Chondrocyte (in vitro differentiated cells): ENCODE measurements at regions not wholly inside any gene's neighbourhood (a gene's known extent, or its start where the extent isn't known, plus 50 kb on each side); places are given as distances from the start of the nearest gene placed in this dataset.

Experiments
- DNase-seq: peaks from one replicate; pipeline ENCODE4 v3.0.0; 2021; ENCODE audit warnings: mixed read lengths, low spot score
- H3K27ac Mint-ChIP-seq: one replicate; pipeline ENCODE4 v1.8.0; 2021; ENCODE audit warnings: mild to moderate bottlenecking, moderate library complexity, mixed read lengths; ENCODE audit not compliant: unreplicated experiment
- H3K27me3 Mint-ChIP-seq: 2 replicates; pipeline ENCODE4 v1.8.0; 2021; ENCODE audit warnings: low read depth, mixed read lengths
- H3K36me3 Mint-ChIP-seq: 2 replicates; pipeline ENCODE4 v1.8.0; 2021; ENCODE audit warnings: low read depth, mixed read lengths
- H3K4me1 Mint-ChIP-seq: 2 replicates; pipeline ENCODE4 v1.8.0; 2021; ENCODE audit warnings: low read depth, mild to moderate bottlenecking, mixed read lengths
- H3K4me3 Mint-ChIP-seq: one replicate; pipeline ENCODE4 v1.8.0; 2021; ENCODE audit warnings: mild to moderate bottlenecking, moderate library complexity, mixed read lengths; ENCODE audit not compliant: unreplicated experiment
- H3K9me3 Mint-ChIP-seq: 2 replicates; pipeline ENCODE4 v1.8.0; 2021; ENCODE audit warnings: low read depth, mixed read lengths
- TF ChIP-seq, protein P1 (sequence below): fragments of 200-600 bp; sonication (generic); IDR thresholded peaks from 2 replicates; pipeline ENCODE4 v1.5.0; 2021; ENCODE audit warnings: antibody characterized with exemption, mild to moderate bottlenecking, moderate library complexity

DNA sequence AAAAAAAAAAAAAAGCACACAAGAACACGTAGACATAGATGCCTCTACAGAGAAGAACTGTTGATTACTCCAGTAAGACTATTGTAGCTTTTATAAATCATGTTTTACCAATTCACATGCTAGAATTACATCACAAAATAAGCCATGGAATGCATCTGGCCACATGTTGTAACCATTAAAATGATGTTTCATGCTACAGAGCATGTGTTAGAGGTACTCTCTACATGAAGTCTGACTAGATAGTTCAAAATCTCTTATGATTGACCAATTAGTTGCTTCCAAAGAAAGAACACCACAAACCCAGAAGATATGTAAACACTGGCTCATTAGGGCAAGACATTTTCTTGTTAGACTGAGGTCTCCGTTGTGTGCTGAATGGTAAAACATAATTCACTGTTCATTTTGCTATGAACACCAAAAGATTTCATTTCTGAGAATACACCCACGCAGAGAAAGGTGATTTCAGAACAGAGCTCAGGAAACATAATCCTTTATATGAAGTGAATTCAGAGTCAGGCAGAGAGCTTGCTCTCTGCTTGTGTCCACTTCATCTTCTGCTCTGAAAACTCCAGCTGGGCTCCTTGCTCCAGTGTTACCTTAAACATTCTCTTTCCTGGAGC, 411.4 kb upstream of the SOX9 start:
- Mint-ChIP-seq H3K27me3 (no peaks in the 10 kb centered on the region), H3K36me3 (no peaks in the 10 kb centered on the region), H3K4me1 (peaks cover 4% of the 10 kb centered on the region), H3K9me3 (no peaks in the 10 kb centered on the region), H3K27ac (no peak overlapping the region), H3K4me3 (no peak overlapping the region)
- no peak for DNase-seq
- TF ChIP-seq, protein P1, sequence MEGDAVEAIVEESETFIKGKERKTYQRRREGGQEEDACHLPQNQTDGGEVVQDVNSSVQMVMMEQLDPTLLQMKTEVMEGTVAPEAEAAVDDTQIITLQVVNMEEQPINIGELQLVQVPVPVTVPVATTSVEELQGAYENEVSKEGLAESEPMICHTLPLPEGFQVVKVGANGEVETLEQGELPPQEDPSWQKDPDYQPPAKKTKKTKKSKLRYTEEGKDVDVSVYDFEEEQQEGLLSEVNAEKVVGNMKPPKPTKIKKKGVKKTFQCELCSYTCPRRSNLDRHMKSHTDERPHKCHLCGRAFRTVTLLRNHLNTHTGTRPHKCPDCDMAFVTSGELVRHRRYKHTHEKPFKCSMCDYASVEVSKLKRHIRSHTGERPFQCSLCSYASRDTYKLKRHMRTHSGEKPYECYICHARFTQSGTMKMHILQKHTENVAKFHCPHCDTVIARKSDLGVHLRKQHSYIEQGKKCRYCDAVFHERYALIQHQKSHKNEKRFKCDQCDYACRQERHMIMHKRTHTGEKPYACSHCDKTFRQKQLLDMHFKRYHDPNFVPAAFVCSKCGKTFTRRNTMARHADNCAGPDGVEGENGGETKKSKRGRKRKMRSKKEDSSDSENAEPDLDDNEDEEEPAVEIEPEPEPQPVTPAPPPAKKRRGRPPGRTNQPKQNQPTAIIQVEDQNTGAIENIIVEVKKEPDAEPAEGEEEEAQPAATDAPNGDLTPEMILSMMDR: no peak

DNA sequence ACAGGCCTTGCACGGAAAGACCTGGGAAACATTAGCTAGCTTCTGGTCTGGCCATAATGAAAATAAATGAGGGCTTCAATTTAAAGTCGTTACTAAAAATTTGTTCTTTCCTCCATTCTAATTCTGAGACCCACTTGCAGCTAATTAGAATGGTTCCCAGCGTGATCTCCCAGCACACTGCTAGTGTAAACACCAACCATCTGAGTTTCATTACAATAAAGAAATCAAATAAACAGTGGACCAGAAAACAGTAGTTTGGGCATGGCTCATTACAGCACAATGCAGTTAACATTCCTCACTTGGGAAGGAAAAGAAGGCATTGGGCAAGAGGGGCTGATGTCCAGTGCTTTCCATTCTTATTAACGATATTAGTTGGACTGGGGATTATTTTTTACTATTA, 410.9 kb upstream of the SOX9 start:
- no peaks in the 10 kb centered on the region for H3K36me3 Mint-ChIP-seq
- H3K4me1 Mint-ChIP-seq: peaks cover 4% of the 10 kb centered on the region
- no peaks in the 10 kb centered on the region for H3K27me3 Mint-ChIP-seq
- no peak for DNase-seq
- H3K9me3 Mint-ChIP-seq: no peaks in the 10 kb centered on the region
- TF ChIP-seq, protein P1: no peak
- H3K27ac Mint-ChIP-seq: no peak overlapping the region
- no peak overlapping the region for H3K4me3 Mint-ChIP-seq

DNA sequence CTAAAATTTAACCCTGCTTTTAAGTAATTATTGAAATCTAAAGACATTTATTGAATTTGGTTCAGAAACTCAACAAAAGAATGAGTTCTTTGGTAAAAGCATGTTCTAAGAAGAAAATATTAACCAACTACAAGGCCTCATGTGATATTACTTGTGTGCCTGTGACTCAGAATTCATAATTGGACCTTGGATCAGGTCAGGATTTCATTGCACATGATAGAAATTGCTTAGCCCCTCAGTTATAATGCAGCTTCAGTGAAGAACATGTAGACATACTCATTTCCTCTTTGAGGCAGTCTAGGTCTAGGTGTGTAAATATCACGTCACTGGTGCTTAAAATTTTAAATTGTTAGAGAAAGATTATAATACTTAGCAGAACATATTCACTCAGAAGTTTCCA, 410.0 kb upstream of the SOX9 start:
- H3K36me3 Mint-ChIP-seq: no peaks in the 10 kb centered on the region
- no peaks in the 10 kb centered on the region for H3K27me3 Mint-ChIP-seq
- no peaks in the 10 kb centered on the region for H3K9me3 Mint-ChIP-seq
- TF ChIP-seq, protein P1: no peak
- H3K4me3 Mint-ChIP-seq: no peak overlapping the region
- no peak overlapping the region for H3K27ac Mint-ChIP-seq
- H3K4me1 Mint-ChIP-seq: peaks cover 4% of the 10 kb centered on the region
- no peak for DNase-seq

DNA sequence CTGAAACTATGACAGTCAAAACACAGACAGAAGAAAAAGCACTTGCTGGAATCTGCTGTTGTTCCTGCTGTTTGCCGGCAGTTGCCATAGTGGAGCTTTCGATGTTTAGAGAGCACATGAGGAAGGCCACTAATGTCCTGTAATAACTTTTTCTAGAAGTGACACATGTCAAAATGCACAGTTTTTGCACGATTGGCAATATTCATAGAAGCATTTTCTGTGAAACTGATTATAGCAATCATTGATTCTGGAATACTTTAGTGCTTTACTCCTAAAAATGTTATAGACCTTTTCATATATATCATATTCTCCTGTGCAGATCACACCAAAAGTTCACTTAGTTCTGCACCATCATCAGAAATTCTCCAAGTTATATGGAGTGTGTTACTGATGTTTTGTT, 407.0 kb upstream of the SOX9 start:
- no peak overlapping the region for H3K27ac Mint-ChIP-seq
- H3K4me3 Mint-ChIP-seq: no peak overlapping the region

DNA sequence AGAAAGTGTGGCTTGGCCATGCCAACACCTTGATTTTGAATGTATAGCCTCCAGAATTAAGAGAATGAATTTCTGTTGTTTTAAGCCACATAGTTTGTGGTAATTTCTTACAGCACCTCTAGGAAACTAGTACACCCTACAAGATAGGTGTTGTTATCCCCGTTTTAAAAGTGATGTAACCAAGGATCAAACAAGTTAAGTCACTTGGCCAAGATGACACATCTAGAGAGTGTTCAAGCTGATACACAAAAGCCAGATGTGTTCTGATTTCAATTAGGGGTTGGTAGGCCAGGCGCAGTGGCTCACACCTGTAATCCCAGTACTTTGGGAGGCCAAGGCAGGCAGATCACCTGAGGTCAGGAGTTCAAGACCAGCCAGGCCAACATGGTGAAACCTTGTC, 396.5 kb upstream of the SOX9 start:
- Mint-ChIP-seq H3K4me1 (no peaks in the 10 kb centered on the region), H3K4me3 (no peak overlapping the region), H3K36me3 (no peaks in the 10 kb centered on the region), H3K27ac (no peak overlapping the region), H3K9me3 (peaks cover 4% of the 10 kb centered on the region), H3K27me3 (no peaks in the 10 kb centered on the region)
- TF ChIP-seq, protein P1: no peak
- no peak for DNase-seq

More for the DNA sequence above, 407.0 kb upstream of the SOX9 start:
- H3K27me3 Mint-ChIP-seq: no peaks in the 10 kb centered on the region
- TF ChIP-seq, protein P1: no peak
- H3K4me1 Mint-ChIP-seq: peaks cover 4% of the 10 kb centered on the region
- DNase-seq: no peak
- peaks cover 4% of the 10 kb centered on the region for H3K36me3 Mint-ChIP-seq
- peaks cover 11% of the 10 kb centered on the region for H3K9me3 Mint-ChIP-seq
